ENCODE measurements at regions not wholly inside any gene's neighbourhood (a gene's known extent, or its start where the extent isn't known, plus 50 kb on each side); places are given as distances from the start of the nearest gene placed in this dataset.
"Not testable (repeated sequence)": the region's sequence is repeated elsewhere in the genome, so short reads cannot be mapped to it uniquely, and the experiment has no call there.

DNA sequence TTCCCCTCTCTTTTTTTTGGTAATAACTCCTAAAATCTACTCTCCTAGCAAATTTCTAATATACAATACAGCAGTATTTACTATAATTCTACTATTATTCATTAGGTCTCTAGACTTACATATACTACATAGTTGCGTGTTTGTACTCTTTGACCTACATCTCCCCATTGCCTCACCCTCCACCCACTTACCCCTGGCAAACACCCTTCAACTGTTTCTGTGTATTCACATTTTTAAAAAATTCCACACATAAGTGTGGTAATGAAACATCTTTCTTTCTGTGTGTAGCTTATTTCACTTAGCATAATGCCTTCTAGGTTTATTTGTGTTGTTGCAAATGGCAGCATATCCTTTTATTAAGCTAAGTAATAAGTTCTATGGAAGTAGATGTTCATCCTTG is 336.0 kb downstream of the CCDC85A start:
- DNase-seq = no peak

DNA sequence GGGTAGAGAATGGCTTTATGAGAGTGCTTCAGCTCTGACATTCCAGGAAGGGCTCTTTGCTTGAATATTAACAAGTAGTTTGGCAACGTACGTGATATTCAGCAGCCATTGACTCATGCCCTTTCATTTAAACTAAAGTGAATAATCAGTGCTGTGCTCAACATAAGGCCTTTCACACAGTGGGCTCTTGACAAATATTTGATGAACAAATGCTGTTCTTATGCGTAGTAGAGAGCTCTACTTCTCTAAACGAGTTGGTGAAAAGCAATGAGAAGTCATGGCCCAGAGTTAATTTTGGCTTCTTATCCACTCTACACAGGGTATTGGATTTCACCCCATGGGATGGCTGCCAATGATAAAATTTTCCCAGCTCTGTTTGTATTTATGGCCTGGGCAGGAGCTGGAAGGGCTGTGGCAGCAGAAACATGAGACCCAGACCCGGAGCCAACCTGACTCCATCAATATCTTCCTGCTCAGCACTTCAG is 338.9 kb downstream of the CCDC85A start:
- DNase-seq = no peak

DNA sequence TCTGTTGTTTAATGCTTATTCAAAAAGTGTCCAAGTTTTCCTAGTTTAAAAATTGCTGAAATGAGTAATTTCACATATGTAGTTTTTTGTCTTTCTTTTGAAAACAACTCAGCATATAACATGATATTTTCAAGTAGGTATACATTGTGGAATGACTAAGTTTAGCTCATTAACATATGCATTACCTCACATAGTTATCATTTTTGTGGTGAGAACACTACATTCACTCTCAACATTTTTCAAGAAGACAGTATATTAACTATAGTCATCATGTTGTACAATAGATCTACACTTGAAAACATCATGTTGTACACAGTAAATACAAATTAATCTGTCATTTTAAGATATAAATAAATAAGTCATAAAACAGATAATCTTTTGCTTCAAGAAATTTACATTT is 340.0 kb downstream of the CCDC85A start:
- DNase-seq = no peak

DNA sequence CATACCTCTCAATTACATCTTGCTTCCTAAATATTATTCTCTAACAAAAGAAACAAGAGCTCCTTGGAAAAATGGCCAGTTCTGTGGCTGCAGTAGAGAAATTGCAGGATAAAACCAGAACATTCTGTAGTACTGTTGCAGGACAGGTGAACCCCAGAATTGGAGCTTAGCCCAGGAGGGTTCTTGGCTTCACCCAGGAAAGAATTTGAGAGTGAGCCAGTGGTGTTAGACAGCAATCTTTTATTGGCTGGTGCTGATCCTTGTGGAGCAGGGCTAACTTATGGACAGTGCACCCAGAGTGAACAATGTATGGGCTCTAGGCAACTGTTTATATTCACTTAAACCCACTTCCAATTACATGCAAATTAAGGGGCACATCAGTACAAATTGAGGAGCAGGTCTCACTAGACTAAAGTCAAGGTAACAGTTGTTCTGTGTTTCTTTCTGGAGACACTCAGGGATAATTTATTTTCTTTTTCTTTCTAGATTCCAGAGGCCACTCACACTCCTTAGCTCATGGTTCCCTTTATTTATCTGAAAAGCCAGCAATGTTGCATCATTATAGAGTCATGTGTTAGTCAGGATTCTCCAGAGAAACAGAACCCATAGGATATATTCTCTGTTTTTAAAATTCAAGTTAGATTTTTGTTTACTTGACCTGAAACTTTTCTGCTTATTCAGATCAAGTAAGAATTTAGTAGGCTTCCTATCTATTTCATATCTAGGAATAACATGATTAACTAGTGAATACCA is 348.1 kb downstream of the CCDC85A start:
- DNase-seq = no peak

DNA sequence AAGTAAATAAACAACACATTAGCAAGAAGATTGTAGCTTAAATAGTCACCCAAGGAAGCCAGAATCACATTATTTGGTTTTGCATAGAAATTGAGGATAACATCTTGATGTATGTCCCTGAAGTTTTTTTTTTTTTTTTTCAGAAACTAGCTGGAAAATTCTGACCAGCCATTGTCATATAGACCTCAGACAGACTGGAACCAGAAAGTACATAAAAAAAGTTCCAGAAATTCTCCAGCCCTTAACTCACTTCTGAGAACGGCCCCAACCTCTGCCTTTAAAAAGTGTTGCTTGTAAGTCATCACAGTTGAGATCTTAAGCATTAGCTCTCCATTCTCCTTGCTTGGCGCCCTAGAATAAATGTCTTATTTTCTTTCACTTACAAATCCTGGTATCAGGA is 350.5 kb downstream of the CCDC85A start:
- DNase-seq = no peak

DNA sequence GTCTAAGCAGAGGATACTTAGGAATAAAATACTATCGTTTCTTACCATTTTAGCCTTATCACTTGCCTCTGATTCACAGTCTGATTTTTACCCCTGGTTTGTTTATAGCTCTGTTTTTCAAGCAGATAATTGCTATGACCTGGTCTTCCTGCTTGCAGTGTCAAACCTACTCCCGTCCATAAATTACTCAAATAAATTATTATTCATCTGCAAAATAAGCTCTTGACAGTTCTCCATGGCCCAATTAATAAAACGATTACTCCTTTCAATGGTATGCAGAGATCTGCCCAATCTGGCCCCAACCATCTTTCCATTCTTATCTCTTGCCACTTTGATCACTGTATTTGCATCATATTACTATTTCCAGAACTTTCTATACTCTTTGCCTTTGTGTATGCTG is 354.0 kb downstream of the CCDC85A start:
- no peak for DNase-seq

DNA sequence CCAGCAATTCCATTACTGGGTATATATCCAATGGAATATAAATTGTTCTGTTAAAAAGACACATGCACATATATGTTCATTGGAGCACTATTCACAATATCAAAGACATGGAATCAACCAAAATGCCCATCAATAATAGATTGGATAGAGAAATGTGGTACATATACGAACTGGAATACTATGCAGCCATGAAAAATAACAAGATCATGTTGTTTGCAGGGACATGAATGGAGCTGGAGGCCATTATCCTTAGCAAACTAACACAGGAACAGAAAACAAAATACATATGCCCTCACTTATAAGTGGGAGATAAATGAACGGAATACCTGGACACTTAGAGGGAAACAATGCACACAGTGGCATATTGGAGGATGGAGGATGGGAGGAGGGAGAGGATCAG is 355.8 kb downstream of the CCDC85A start:
- no peak for DNase-seq

DNA sequence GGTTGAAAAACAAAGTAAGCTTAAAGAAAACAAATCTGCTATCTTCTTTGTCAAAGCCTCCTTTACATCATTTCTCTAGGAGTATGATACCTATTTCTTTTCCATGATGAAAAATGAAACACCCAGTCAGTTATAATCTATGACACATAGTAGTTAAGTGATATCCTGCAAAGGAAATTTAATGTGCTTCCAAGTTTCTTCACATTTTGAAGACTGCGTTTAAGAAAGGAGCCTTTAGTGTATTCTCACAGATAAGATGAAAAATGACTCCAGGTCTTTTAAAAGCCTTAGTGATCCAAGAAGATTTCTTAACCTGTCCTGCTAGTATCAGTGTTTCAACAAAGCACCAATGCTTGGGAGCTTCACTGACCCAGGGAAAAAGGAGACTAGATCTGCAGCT is 356.7 kb downstream of the CCDC85A start:
- DNase-seq = no peak

DNA sequence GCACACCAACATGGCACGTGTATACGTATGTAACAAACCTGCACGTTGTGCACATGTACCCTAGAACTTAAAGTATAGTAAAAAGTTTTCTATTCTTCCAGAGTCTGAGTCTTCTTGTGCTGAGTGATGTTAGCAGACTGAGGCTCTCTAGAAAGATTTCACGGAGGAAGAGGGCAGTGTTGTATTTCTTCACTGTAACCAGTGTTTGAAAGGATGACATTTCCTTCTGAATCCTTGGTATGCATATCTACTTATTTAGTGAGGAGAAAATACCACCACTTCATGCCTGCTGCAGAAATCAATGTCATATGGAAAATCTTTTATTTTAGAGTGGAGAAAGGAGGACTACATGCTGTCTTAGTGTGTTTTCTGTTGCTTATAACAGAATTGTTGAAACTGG is 357.1 kb downstream of the CCDC85A start:
- no peak for DNase-seq

DNA sequence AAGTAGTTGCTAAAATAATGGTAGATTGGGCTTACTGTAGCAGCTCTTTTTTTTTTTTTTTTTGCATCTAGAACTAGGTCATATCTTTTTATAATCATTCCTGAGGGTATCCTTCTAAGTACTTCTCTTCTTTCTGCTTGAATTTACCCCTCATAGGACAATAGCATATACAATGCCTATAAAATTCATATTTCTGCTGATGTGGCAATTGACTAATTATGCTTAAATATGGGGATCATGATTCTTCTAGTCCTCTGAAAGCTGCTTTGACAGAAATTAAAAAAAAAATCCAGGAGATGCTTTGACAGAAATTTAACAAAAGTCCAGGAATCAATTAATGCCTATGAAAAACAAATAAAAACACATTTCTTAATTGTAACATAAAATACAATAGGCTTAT is 358.4 kb downstream of the CCDC85A start:
- no peak for DNase-seq

DNA sequence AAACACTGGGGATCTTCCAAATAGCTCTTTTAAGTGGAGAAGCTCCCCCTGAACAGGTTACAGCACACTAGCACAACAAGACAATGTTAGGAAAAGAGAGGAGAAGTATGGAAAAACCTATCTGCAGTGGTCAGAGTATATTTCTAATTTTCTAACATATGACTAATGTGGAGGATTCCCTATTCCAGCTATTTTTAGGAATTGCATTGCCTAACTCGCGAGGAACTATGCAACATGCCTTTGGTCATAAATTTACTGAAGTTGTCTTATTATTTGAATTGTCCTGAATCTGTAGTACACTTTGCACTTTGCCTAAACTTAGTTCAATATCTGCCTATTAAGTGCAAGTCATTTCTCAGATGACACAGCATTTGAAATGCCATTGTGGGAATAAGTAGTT is 381.4 kb downstream of the CCDC85A start:
- DNase-seq = no peak

DNA sequence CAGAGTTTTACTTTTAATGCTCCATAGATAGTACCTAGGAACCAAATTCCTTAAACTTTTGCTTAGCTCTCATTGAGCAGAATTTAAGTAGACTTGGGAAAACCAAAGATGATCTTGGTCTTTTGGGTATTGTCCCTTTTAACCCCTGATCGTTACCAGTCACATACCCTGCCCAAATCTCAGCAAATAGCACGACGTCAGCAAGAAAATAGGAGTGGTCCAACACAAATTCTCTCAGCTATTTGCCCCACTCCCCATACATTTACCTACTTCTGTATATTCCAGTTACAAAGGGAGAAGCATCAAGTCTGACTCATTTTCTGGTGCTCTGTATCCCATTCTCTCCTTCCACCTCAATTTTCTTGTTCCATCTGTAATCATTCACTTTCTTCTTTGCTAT is 387.3 kb downstream of the CCDC85A start:
- no peak for DNase-seq

DNA sequence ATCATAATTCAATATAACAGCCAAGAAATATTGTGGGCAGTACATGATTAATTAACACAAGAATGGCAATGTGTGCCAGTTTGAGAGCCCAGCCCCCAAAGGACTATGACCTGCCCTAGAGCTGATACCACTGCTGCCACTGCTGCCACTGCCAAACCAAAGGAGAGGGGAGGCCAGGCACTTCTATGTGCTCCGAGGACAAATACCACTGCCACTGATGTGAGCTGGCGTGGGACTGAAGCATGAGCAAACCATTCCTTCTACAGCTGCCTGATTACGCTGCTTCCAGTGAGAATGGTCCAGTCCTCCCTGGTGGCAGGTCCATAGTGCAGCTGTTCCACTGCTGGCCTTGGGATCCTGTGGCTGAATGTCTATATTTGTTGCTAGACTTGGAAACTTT is 392.2 kb downstream of the CCDC85A start:
- DNase-seq = no peak

DNA sequence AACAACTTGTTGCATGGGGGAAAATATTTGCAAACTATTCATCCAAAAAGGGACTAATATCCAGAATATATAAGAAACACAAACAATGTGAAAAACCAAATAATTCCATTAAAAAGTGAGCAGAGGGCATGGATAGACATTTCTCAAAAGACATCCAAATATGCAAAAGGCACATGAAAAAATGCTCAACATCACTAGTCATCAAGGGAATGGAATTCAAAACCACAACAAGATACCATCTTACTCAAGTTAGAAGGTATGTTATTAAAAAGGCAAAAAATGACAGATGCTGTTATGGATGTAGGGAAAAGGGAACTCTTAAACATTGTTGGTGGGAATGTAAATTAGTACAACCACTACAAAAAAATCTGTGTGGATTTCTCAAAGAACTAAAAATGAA is 396.5 kb downstream of the CCDC85A start:
- no peak for DNase-seq

DNA sequence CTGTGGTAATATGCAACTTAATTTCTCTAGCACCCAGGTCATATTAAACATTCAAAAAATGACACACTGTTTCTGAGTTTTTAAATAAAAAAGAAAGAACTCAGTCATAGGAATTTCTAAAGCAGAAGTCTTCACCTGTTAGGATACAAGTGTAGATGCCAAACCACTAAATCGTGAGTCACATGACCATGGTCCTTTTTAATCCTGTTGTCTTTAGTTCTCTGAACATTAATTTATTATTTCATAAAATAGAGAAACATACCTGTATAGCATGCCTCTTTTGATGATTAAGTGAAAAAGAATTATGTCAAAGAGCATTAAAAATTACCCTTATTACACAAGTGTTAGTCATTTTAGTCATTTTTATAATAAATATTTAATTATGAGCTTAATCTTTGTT is 398.8 kb downstream of the CCDC85A start:
- DNase-seq = no peak

DNA sequence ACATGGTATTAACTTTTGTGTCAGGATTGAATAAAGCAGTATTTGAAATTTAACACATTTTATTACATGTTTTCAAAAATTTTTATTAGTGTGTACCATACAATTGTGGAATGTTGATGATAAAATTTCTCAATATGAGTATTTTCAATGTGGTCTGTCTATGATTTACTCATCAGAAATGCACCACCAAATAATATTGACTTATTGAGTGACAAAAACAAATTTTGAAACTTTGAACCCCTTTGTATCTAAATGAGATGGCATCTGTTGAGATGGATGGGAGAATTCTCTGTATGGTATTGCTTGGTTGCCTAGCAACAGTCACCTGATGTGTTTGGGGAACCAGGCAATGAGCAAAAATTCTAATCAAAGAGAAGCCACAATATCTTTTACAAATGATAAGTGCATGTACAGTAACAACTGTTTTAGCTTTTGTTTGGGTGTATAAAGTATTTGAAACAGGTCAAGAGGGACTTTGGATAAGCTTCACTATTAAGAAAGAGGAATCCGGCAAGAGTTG is 400.1 kb downstream of the CCDC85A start:
- no peak for DNase-seq

DNA sequence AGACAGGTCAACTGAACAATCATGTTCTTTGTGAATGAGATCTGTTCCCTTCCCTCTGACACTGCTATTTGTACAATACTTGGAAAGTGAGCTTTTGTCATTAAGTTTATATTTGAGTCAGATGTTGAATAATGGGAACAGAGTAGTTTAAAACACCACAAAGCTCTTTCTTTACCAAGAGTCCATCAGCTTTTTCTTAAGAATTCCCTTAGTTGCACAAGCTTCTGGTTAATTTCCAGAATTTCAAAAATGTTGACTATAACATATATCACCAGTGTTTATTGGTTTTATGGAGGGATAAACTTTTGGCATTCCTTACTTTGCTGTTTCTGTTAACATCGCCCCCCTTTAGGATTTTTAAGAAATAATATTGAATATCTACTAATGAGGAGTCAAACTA is 403.7 kb downstream of the CCDC85A start:
- no peak for DNase-seq

DNA sequence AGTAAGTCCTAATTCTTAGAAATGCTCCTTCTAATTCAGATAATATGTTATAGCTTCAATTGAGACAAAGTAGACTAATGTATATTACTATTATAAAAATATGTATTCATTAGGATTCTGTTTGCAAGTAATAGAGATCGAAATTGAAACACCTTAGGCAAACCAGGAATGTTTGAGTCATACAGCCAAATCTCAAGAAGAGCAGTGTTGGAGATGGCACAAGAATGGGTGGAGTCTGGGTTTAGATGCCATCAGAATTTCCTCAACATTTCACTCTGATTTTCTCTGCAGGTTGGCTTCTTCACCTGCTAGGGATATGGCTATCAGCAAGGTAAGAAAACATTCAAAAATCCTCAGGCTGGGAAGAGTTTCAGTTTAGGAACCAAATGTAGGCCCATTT is 405.4 kb downstream of the CCDC85A start:
- no peak for DNase-seq

DNA sequence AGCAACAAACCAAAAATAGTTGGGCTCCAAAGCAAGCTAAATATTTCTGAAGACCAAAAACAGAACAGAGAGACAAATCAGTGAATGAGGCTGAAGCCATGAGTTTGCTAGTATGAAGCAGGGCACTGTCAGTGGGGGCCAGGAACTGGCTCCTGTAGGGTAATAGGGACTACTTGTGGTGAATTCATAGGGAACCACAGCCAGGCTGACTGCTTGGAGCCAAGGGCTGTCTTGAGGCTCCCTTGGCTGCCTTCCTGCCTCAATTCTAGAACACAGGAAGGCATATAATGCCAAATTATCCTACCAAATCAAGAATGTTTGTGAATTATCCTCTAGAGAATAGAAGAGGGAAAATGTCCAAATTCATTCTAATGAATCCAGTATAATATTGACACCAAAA is 406.0 kb downstream of the CCDC85A start:
- peak; percentile 2 for DNase-seq

DNA sequence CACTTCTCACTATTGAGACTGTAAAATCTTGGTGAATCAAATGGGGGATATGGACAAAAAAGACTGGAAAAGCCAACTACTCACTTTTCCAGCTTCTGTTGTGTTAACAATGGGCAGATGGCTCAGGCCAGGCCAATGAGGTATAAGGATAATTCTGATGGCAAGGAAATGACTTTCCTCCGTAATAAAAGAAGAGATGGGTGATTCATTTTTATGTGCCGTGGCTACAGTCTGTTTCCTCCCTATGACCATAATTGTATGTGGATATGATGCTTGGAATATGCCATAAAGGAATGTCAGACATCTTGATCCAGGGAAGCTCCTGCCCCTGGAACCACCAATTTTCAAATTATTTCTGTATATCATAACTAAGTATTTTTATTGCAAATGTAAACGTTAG is 406.8 kb downstream of the CCDC85A start:
- DNase-seq = no peak

DNA sequence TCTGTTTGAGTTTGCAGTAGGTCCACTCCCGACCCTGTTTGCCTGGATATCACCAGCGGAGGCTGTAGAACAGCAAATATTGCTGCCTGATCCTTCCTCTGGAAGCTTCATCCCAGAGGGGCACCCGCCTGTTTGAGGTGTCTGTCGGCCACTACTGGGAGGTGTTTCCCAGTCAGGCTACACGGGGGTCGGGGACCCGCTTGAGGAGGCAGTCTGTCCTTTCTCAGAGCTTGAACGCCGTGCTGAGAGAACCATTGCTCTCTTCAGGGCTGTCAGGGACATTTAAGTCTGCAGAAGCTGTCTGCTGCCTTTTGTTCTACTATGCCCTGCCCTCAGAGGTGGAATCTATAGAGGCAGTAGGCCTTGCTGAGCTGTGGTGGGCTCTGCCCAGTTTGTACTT is 422.3 kb downstream of the CCDC85A start:
- DNase-seq = not testable (repeated sequence)

DNA sequence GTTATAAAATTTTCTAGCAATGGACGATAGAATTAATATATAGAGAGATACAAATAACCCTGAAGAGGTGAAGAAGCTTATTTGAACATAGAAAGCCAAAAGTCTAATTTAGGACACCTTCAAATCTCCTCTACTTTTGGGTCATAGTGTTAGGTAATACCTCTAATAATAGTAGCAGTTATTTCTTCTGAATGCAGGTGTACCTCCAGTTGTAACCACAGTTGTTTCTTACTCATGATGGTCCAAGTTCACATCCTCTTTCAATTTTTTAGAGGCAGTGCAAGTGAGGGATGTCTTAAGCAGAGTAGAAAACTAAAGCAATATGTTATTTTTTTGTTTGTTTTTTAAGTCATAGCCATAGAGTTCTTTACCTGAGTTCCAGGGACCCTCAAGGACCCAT is 429.5 kb downstream of the CCDC85A start:
- no peak for DNase-seq

DNA sequence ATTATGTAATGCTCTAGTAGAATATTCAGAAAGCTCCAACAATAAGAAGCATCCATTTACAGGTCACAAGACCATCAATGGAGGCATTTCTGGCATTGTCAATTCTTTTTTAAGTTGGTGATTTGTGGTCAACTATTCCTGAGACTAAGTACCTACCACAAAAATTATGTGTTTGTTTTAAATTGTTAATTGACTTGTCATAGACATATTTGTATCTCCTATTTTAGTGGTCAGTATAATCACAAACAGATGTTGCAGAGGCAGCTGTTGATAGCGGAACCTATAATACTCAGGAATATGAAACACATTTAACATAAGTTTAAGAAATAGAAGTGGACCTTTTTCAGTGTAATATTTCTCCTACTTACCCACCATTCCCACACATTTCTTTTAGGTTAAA is 430.1 kb downstream of the CCDC85A start:
- no peak for DNase-seq

DNA sequence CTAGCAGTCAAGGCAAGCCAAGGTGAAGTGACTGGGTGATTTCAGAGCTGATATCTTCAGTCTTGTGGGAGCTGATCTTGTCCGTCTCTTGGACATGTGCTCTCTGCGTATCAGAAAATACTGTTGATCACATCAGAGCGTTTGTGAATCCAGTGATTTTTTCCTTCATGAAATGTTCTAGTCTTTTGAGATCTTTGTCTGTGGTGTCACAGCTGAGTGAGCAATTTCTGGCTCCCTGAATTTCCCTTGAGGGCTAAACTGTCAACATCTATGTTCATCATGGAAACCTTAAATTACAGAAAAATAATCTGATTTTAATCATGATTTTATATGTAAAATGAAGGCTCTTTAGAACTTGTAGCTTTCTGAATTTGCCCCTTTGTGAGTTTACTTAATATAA is 432.0 kb downstream of the CCDC85A start:
- no peak for DNase-seq

DNA sequence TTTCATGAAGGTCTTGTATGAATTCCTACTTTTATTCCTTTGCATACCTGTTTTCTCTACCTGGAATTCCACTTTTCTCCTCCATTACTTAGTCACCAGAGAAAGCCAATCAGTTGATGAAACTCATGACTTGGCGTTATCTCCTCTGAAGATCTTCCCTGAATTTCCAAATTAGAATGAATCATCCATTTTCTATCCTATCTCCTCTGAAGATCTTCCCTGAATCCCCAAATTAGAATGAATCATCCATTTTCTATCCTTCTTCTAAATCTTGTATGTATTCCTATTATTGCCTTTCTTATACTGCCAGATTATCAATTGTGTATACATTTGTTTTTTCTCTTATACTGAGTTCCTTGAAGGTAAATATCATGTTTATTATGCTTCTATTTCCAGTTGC is 440.4 kb downstream of the CCDC85A start:
- DNase-seq = no peak
